Muscle of back (tissue), 3 donors: ENCODE measurements at regions not wholly inside any gene's neighbourhood (a gene's known extent, or its start where the extent isn't known, plus 50 kb on each side); places are given as distances from the start of the nearest gene placed in this dataset.
"Not testable (repeated sequence)": the region's sequence is repeated elsewhere in the genome, so short reads cannot be mapped to it uniquely, and the experiment has no call there.

Source experiments
- DNase-seq, 3 donors: peaks; one replicate each; pipeline versions ENCODE4 v3.0.0 to v3.0.0-alpha.2; 2013

DNA sequence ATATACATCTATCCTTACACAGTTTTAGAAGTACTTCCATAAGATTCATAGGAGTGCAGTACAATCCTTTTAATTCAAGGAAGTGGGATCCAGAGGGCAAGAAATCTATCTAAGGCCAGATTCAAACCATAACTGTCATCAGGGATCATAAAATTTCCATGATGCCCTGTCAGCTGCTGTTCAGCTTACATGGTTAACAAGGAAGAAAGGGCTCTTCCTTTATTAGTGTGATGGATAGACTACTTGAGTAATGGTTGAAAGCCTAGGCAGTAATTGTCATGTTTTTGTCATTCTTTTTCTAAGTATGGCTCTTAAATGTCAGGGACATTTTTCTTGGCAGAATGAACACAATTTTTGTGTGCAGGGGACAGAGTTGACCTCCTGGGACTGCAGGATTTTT, 159.8 kb upstream of the CXCL13 start:
- DNase-seq: no peak

GRCh38 chr4:77446601-77447000, 159.0 kb upstream of the CXCL13 start:
- DNase-seq: peak in 1 of 3 donors; percentile 36

DNA sequence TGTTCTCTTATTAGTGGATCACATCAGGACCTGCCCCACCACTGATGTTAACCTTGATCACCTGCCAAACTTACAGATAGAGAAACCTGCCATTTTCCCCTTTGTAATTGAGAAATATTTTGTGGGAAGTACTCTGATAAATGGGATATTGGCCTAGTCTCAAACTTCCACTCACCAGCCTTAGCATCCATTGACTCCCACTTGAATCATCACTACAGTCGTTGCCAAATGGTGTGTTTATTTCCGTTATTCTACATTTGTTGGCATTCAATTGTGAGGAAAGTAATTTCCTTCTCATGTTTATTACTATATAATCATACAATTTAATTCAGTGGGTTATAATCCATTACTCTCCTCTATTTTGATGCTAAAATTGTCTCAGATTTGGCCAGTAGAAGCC, 156.4 kb upstream of the CXCL13 start:
- DNase-seq: no peak

GRCh38 chr4:77450006-77450405, 155.6 kb upstream of the CXCL13 start:
- no peak for DNase-seq

GRCh38 chr4:77451530-77451929, 154.1 kb upstream of the CXCL13 start:
- DNase-seq: no peak

- DNase-seq: not testable (repeated sequence)
Measured at GRCh38 chr4:77452117-77452516, 153.5 kb upstream of the CXCL13 start.

DNA sequence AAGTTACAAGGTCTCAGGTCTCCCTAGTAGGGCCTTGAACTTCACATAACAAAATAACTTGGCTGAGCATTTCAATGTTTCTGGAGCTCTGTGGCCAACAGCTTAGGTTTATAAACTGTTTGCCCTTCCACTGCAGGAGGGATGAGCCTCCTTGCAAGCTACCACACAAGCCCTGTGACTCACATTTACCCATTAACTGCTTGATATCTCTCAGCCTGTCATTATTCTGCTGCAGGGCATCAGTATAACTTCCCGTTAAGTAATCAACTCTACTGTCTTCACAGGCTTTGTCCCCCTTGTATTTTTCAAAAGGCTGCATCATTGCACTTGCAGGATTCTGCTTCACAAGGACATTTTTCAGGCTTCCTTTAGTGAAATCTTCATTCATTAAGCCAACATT, 151.7 kb upstream of the CXCL13 start:
- DNase-seq: no peak

DNA sequence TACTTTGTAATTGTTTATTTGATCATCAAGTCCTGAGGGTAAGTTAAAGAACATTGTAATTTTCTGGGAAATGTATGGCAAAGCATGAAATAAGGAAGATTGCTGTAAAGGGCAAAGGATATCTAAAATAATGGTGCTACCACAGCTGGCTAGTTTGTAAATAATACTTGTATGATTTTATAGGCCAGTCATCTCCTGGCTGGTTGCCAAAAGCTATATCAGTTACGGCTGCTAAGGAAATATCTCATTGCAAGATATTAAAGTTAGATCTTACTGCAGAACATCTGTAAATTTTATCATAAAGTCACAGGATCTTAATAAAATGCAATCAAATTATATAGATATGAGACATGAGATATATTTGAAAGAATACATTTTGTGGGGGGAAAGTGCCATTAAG, 150.8 kb upstream of the CXCL13 start:
- DNase-seq: peak in 1 of 3 donors; percentile 34

- not testable (repeated sequence) for DNase-seq
Measured at GRCh38 chr4:77464100-77464499, 141.5 kb upstream of the CXCL13 start.

- DNase-seq: no peak
Measured at GRCh38 chr4:77465271-77465670, 140.3 kb upstream of the CXCL13 start.

DNA sequence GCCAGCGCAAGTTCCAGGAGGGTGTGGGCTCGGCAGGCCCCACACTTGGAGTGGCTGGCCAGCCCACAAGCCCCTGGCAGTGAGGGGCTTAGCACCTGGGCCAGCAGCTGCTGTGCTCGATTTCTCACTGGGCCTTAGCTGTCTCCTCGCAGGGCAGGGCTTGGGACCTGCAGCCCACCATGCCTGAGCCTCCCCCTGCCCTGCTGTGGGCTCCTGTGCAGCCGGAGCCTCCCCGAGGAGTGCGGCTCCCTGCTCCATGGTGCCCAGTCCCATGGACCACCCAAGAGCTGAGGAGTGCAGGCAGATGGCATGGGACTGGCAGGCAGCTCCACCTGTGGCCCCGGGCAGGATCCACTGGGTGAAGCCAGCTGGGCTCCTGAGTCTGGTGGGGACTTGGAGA, 139.2 kb upstream of the CXCL13 start:
- DNase-seq: no peak

- DNase-seq: no peak
Measured at GRCh38 chr4:77471821-77472495, 133.7 kb upstream of the CXCL13 start.

- DNase-seq: no peak
Measured at GRCh38 chr4:77473509-77473908, 132.1 kb upstream of the CXCL13 start.

DNA sequence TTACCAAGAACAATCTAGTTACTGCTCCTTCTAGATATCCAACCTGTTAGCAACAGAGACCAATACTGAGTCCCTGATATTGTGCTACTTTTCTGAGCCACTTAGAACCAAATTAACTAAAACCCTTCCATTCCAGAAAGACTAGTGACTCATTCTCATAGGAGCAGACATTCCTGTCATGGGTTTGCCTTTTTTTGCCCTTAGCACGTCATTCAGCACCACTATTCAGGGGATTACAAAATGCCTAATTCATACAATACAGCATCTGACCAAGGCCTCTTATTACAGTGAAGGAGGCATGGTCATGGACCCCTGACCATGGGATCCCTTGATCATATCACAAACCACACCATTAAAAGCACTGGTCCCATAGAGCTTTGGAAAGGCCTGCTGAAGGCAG, 123.8 kb upstream of the CXCL13 start:
- no peak for DNase-seq

- DNase-seq: peak in 1 of 3 donors; percentile 24
Measured at GRCh38 chr4:77488882-77489281, 116.7 kb upstream of the CXCL13 start.

DNA sequence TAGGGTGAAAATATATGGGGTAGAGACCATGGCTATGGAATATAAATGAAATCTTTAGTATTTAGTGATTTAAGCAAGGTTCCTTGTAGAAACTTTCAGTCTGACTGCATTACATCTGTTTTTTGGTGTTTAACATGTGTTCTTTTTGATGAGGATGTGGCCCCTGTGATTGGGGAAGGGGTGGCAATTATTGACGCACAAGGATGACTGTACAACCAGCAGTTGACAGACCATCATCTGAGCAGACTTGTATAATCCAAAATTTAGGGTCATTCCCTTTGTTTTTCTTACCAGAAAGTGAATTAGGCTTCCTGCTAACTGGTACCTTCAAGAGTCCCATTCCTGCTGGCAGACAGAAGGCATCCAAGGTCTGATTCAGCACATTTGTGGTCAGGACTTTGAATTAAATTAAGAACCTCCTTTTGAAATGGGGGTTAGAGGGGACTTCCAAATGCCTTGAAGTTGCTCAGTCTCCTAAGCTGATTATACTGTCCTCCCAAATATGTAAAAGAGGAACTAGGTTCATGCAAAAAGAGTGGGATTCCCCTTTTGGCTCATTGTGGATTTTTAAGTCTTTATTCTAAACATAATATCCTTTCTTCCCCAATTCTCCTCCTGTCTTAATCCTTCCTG, 112.4 kb upstream of the CXCL13 start:
- DNase-seq: no peak

- DNase-seq: no peak
Measured at GRCh38 chr4:77493829-77494551, 111.6 kb upstream of the CXCL13 start.

DNA sequence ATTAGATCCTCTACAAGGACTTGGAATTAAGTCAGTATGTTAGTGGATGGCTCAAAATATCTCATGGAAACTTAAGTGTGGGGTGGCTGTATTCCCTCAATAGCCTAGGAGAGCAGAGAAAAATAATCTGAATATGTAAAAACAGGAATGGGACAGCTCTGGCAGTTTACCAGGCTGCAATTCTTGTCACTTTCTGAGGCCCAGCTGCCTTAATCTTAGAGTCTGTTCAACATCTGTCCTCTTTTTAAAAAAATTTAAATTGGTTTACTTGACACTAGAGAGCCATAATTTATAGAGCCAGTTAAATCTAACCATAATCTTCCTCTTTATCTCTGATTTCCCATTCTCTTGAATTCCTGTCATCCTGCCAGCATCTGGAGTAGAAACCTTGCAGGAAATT, 109.2 kb upstream of the CXCL13 start:
- DNase-seq: no peak

GRCh38 chr4:77500801-77501200, 104.8 kb upstream of the CXCL13 start:
- DNase-seq: peak in 1 of 3 donors; percentile 41

- no peak for DNase-seq
Measured at GRCh38 chr4:77501240-77501639, 104.4 kb upstream of the CXCL13 start.

- no peak for DNase-seq
Measured at GRCh38 chr4:77501851-77502250, 103.8 kb upstream of the CXCL13 start.

DNA sequence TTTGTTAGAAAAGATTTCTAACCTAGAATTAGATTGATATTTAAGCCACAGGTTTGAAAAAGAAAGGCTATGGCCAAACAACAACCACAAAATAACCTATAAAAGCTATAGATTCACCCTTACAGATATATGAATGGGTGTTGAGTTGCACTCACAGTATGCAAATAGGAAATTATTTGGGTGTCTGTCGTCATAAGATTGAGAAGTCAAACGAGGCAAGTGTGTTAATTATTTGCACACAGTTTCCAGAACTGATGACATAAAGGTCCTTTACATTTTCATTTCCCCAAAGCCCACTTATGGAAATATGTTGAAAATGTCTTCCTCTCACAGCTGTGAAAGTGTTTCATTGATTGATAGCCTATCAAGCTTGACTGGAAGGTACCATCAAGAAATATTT, 101.2 kb upstream of the CXCL13 start:
- DNase-seq: no peak

DNA sequence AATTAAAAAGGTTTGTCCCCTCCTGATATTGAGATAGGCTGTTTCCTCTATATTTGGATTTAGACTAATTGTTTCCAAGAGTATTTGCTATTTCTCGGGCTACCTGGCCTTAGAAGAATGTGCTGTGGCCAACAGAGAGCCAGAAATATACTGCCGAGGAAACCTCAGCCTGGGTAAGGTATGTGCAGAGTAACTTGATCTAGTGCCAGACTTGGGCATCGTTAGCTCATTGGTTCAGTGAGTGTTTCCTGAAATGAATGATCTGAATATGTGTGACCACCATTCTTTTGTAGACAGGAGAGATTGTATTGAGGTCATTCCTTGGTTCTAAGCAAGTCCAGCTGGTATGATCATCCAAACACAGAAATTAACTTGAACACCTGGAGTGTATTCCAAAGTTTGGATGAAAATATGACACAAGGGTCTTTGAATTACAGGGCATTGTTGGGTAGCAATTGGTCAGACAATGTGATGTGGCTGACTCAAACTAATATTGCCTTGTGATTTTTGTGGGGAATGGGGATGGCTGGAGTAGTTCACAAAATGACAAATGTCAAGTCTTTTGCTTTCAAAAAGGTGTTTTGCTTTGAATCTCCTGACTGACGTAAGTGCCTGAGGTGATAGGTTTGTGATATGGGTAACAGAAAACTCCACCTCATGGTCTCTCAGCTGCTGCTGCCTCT, 100.2 kb upstream of the CXCL13 start:
- no peak for DNase-seq
